OCI-LY7 (cell line): ENCODE measurements at regions not wholly inside any gene's neighbourhood (a gene's known extent, or its start where the extent isn't known, plus 50 kb on each side); places are given as distances from the start of the nearest gene placed in this dataset.

Experiments
- CTCF ChIP-seq: fragments of 200-600 bp; sonication (generic); conservative IDR thresholded peaks from 2 replicates; pipeline ENCODE4 v1.5.1; 2014; ENCODE audit warnings: mild to moderate bottlenecking, antibody characterized with exemption, low read length, moderate library complexity, mixed read lengths
- EZH2phosphoT487 ChIP-seq: fragments of 200-600 bp; sonication (generic); IDR thresholded peaks from 2 replicates; pipeline ENCODE4 v1.6.1; 2018; ENCODE audit warnings: low read depth, borderline replicate concordance, mild to moderate bottlenecking, mixed run types, antibody characterized with exemption, low read length, moderate library complexity, mixed read lengths

- TF ChIP-seq CTCF = no peak
- no peak for TF ChIP-seq EZH2phosphoT487
Observed at GRCh38 chr2:66070721-66071602, 364.0 kb upstream of the MEIS1 start.
